Thoracic aorta (tissue), 2 donors: ENCODE measurements at regions not wholly inside any gene's neighbourhood (a gene's known extent, or its start where the extent isn't known, plus 50 kb on each side); places are given as distances from the start of the nearest gene placed in this dataset.
"Not testable (repeated sequence)": the region's sequence is repeated elsewhere in the genome, so short reads cannot be mapped to it uniquely, and the experiment has no call there.

Experiments used
- ATAC-seq: fragments of 150-250 bp; one replicate; pipeline ENCODE4 v1.8.0; 2017; ENCODE audit warnings: low read depth; ENCODE audit not compliant: insufficient number of reproducible peaks, low FRiP score
- DNase-seq: peaks from one replicate; pipeline ENCODE4 v3.0.0-alpha.2; 2020; ENCODE audit warnings: low spot score
- H3K27ac ChIP-seq, 2 donors: fragments of 200-600 bp; sonication (generic); 1 replicate in 1 of 2; 2 replicates in 1 of 2; pipeline ENCODE4 v1.5.1; 2016; ENCODE audit warnings: mild to moderate bottlenecking in 2 of 2, moderate library complexity in 2 of 2
- H3K27me3 ChIP-seq: fragments of 200-600 bp; sonication (generic); replicated peaks from 2 replicates; pipeline ENCODE4 v1.6.0; 2016; ENCODE audit warnings: mild to moderate bottlenecking; ENCODE audit not compliant: insufficient read depth
- H3K36me3 ChIP-seq: fragments of 200-600 bp; sonication (generic); one replicate; pipeline ENCODE4 v1.5.1; 2016
- H3K4me1 ChIP-seq, 2 donors: fragments of 200-600 bp; sonication (generic); 1 replicate in 1 of 2; 2 replicates in 1 of 2; pipeline versions ENCODE4 v1.5.1 to v1.6.0; 2016; ENCODE audit warnings: low read depth in 2 of 2, mild to moderate bottlenecking in 1 of 2; ENCODE audit not compliant: control insufficient read depth in 1 of 2
- H3K4me3 ChIP-seq: fragments of 200-600 bp; sonication (generic); 2 replicates; pipeline ENCODE4 v1.5.1; 2016; ENCODE audit warnings: mild to moderate bottlenecking
- H3K9me3 ChIP-seq: fragments of 200-600 bp; sonication (generic); 2 replicates; pipeline ENCODE4 v1.5.1; 2016
- CTCF ChIP-seq: fragments of 200-600 bp; sonication (generic); IDR thresholded peaks from one replicate; pipeline ENCODE4 v1.5.1; 2019; ENCODE audit warnings: antibody characterized with exemption

GRCh38 chr3:110620118-110620517 lies 451.5 kb upstream of the NECTIN3 start:
- no peak overlapping the region for H3K4me3 ChIP-seq
- no peak for ATAC-seq

GRCh38 chr3:110623571-110623970 lies 448.0 kb upstream of the NECTIN3 start:
- DNase-seq (no peak), ATAC-seq (no peak)
- no peaks in the 10 kb centered on the region for H3K9me3 ChIP-seq
- peaks cover 0 to 11% of the 10 kb centered on the region in 2 donors for H3K4me1 ChIP-seq
- H3K27ac ChIP-seq: no peak overlapping the region
- no peaks in the 10 kb centered on the region for H3K27me3 ChIP-seq
- H3K36me3 ChIP-seq: no peaks in the 10 kb centered on the region
- no peak overlapping the region for H3K4me3 ChIP-seq
- no peak for TF ChIP-seq CTCF

More at GRCh38 chr3:110620118-110620517, 451.5 kb upstream of the NECTIN3 start:
- no peak overlapping the region for H3K27ac ChIP-seq
- no peak for TF ChIP-seq CTCF
- no peaks in the 10 kb centered on the region for H3K36me3 ChIP-seq
- H3K4me1 ChIP-seq: peaks cover 0 to 4% of the 10 kb centered on the region in 2 donors
- no peak for DNase-seq
- no peaks in the 10 kb centered on the region for H3K9me3 ChIP-seq
- H3K27me3 ChIP-seq: no peaks in the 10 kb centered on the region

- no peak overlapping the region for H3K27ac ChIP-seq
- H3K36me3 ChIP-seq: no peaks in the 10 kb centered on the region
- DNase-seq (no peak), ATAC-seq (no peak)
- no peak overlapping the region for H3K4me3 ChIP-seq
- H3K9me3 ChIP-seq: no peaks in the 10 kb centered on the region
- no peaks in the 10 kb centered on the region for H3K27me3 ChIP-seq
- peaks cover 0 to 11% of the 10 kb centered on the region in 2 donors for H3K4me1 ChIP-seq
- TF ChIP-seq CTCF: no peak
These were observed 447.0 kb upstream of the NECTIN3 start for GRCh38 chr3:110624576-110624975.

- DNase-seq: no peak
- Histone ChIP-seq H3K36me3 (no peaks in the 10 kb centered on the region), H3K9me3 (no peaks in the 10 kb centered on the region), H3K27ac (no peak overlapping the region), H3K4me1 (peaks cover 0 to 11% of the 10 kb centered on the region in 2 donors), H3K4me3 (no peak overlapping the region), H3K27me3 (no peaks in the 10 kb centered on the region)
- ATAC-seq: no peak
- TF ChIP-seq CTCF: no peak
These were observed 446.3 kb upstream of the NECTIN3 start for GRCh38 chr3:110625201-110625747.

GRCh38 chr3:110626652-110627111 lies 444.9 kb upstream of the NECTIN3 start:
- ATAC-seq, DNase-seq, H3K27me3 ChIP-seq, H3K36me3 ChIP-seq, H3K27ac ChIP-seq, H3K4me3 ChIP-seq, H3K9me3 ChIP-seq: not testable (repeated sequence)
- peaks cover 0 to 11% of the 10 kb centered on the region in 2 donors for H3K4me1 ChIP-seq
